Peyer's patch (tissue), 4 donors: ENCODE measurements at regions not wholly inside any gene's neighbourhood (a gene's known extent, or its start where the extent isn't known, plus 50 kb on each side); places are given as distances from the start of the nearest gene placed in this dataset.

Source experiments
- POLR2A ChIP-seq, 2 donors: fragments of 450-650 bp; IDR thresholded peaks; one replicate each; pipeline ENCODE4 v1.5.1; 2017; ENCODE audit warnings: antibody characterized with exemption in 2 of 2, mild to moderate bottlenecking in 2 of 2, moderate library complexity in 2 of 2
- TF ChIP-seq, protein P1 (sequence below), 6 experiments: fragments of 450-650 bp in 4 of 6; fragments of 200-600 bp in 2 of 6; sonication (generic) in 1 of 6; IDR thresholded peaks; one replicate each; pipeline ENCODE4 v1.5.1; 2017 to 2019; ENCODE audit warnings: antibody characterized with exemption in 6 of 6, mild to moderate bottlenecking in 3 of 6, moderate library complexity in 1 of 6

DNA sequence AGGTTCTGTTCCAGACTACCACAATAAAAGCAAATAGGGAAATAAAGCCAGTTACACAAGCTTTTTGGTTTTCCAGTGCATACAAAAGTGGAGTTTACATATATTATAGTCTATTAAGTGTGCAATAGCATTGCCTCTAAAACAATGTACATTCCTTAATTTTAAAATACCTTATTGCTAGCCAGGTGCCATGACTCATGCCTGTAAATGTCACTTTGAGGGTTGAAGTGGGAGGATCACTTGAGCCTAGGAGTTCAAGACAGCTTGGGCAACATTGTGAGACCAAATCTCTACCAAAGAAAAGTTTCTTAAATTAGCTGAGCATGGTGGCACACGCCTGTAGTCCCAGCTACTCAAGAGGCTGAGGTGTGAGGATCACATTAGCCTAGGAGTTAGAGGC, 52.9 kb upstream of the IMP4 start:
- no peak for TF ChIP-seq POLR2A (IDR thresholded peaks at IDR 0.05)
- TF ChIP-seq, protein P1, sequence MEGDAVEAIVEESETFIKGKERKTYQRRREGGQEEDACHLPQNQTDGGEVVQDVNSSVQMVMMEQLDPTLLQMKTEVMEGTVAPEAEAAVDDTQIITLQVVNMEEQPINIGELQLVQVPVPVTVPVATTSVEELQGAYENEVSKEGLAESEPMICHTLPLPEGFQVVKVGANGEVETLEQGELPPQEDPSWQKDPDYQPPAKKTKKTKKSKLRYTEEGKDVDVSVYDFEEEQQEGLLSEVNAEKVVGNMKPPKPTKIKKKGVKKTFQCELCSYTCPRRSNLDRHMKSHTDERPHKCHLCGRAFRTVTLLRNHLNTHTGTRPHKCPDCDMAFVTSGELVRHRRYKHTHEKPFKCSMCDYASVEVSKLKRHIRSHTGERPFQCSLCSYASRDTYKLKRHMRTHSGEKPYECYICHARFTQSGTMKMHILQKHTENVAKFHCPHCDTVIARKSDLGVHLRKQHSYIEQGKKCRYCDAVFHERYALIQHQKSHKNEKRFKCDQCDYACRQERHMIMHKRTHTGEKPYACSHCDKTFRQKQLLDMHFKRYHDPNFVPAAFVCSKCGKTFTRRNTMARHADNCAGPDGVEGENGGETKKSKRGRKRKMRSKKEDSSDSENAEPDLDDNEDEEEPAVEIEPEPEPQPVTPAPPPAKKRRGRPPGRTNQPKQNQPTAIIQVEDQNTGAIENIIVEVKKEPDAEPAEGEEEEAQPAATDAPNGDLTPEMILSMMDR (IDR thresholded peaks at IDR 0.05), result no peak
